ENCODE measurements at regions not wholly inside any gene's neighbourhood (a gene's known extent, or its start where the extent isn't known, plus 50 kb on each side); places are given as distances from the start of the nearest gene placed in this dataset.

- no peak overlapping the region for H3K4me3 Mint-ChIP-seq
- ATAC-seq, result no peak
- CTCF ChIA-PET, result interaction anchor here (1.7 kb wide), 1 partner anchor 26 kb away, joined by 3 read pairs; no protein-coding TSS in a partner anchor
- no peaks in the 10 kb centered on the region for H3K9me3 Mint-ChIP-seq (ENCODE audit: insufficient read depth)
- H3K27me3 Mint-ChIP-seq (ENCODE audit: low read depth), result peaks cover 17% of the 10 kb centered on the region
- no peaks in the 10 kb centered on the region for H3K36me3 Mint-ChIP-seq (ENCODE audit: low read depth)
- DNase-seq, result no peak
- POLR2A ChIA-PET, result no interaction called here
- no peak overlapping the region for H3K27ac Mint-ChIP-seq
- H3K4me1 Mint-ChIP-seq (ENCODE audit: low read depth), result no peaks in the 10 kb centered on the region
Observed at GRCh38 chr5:141785135-141785534, 93.1 kb downstream of the PCDH1 start.

GRCh38 chr5:141784529-141784928 is 93.7 kb downstream of the PCDH1 start:
- Mint-ChIP-seq H3K27me3 (ENCODE audit: low read depth) (peaks cover 17% of the 10 kb centered on the region), H3K4me1 (ENCODE audit: low read depth) (peaks cover 2% of the 10 kb centered on the region), H3K9me3 (ENCODE audit: insufficient read depth) (no peaks in the 10 kb centered on the region), H3K4me3 (no peak overlapping the region), H3K27ac (no peak overlapping the region), H3K36me3 (ENCODE audit: low read depth) (no peaks in the 10 kb centered on the region)
- no peak for DNase-seq
- ChIA-PET CTCF (interaction anchor here (1.1 kb wide), 1 partner anchor 13 kb away, joined by 3 read pairs; no protein-coding TSS in a partner anchor), POLR2A (no interaction called here)
- ATAC-seq, result no peak

GRCh38 chr5:141783947-141784296 is 94.3 kb downstream of the PCDH1 start:
- DNase-seq (no peak), ATAC-seq (no peak)
- peaks cover 2% of the 10 kb centered on the region for H3K4me1 Mint-ChIP-seq (ENCODE audit: low read depth)
- H3K27ac Mint-ChIP-seq, result no peak overlapping the region
- no peaks in the 10 kb centered on the region for H3K9me3 Mint-ChIP-seq (ENCODE audit: insufficient read depth)
- ChIA-PET POLR2A (no interaction called here), CTCF (interaction anchor here (1.1 kb wide), 1 partner anchor 12 kb away, joined by 3 read pairs; no protein-coding TSS in a partner anchor)
- peaks cover 12% of the 10 kb centered on the region for H3K27me3 Mint-ChIP-seq (ENCODE audit: low read depth)
- H3K36me3 Mint-ChIP-seq (ENCODE audit: low read depth), result no peaks in the 10 kb centered on the region
- H3K4me3 Mint-ChIP-seq, result no peak overlapping the region

GRCh38 chr5:141783005-141783946 is 94.9 kb downstream of the PCDH1 start:
- no peak overlapping the region for H3K27ac Mint-ChIP-seq
- POLR2A ChIA-PET, result no interaction called here
- H3K9me3 Mint-ChIP-seq (ENCODE audit: insufficient read depth), result no peaks in the 10 kb centered on the region
- H3K36me3 Mint-ChIP-seq (ENCODE audit: low read depth), result no peaks in the 10 kb centered on the region
- H3K27me3 Mint-ChIP-seq (ENCODE audit: low read depth), result peaks cover 8% of the 10 kb centered on the region
- H3K4me1 Mint-ChIP-seq (ENCODE audit: low read depth), result peaks cover 2% of the 10 kb centered on the region
- no peak overlapping the region for H3K4me3 Mint-ChIP-seq
- ATAC-seq (no peak), DNase-seq (no peak)
- CTCF ChIA-PET, result interaction anchor here (1.1 to 1.7 kb wide), 2 partner anchors 11 kb away, joined by 3 read pairs; no protein-coding TSS in a partner anchor

GRCh38 chr5:141781910-141782309 is 96.3 kb downstream of the PCDH1 start:
- Mint-ChIP-seq H3K4me3 (no peak overlapping the region), H3K27me3 (ENCODE audit: low read depth) (peaks cover 2% of the 10 kb centered on the region), H3K27ac (no peak overlapping the region), H3K4me1 (ENCODE audit: low read depth) (peaks cover 2% of the 10 kb centered on the region), H3K36me3 (ENCODE audit: low read depth) (no peaks in the 10 kb centered on the region), H3K9me3 (ENCODE audit: insufficient read depth) (no peaks in the 10 kb centered on the region)
- CTCF ChIA-PET, result interaction anchor here (1.3 to 1.7 kb wide), 2 partner anchors 10 to 97 kb away, joined by 3 to 4 read pairs; no protein-coding TSS in a partner anchor
- DNase-seq, result no peak
- ATAC-seq, result no peak
- POLR2A ChIA-PET, result no interaction called here

GRCh38 chr5:141780952-141781781 is 97.0 kb downstream of the PCDH1 start:
- Mint-ChIP-seq H3K9me3 (ENCODE audit: insufficient read depth) (no peaks in the 10 kb centered on the region), H3K27me3 (ENCODE audit: low read depth) (peaks cover 2% of the 10 kb centered on the region), H3K4me3 (no peak overlapping the region), H3K36me3 (ENCODE audit: low read depth) (no peaks in the 10 kb centered on the region), H3K4me1 (ENCODE audit: low read depth) (peaks cover 2% of the 10 kb centered on the region), H3K27ac (no peak overlapping the region)
- CTCF ChIA-PET, result interaction anchor here (1.3 to 1.7 kb wide), 2 partner anchors 9 to 98 kb away, joined by 3 to 4 read pairs; no protein-coding TSS in a partner anchor
- DNase-seq (no peak), ATAC-seq (no peak)
- POLR2A ChIA-PET, result no interaction called here

- no peaks in the 10 kb centered on the region for H3K9me3 Mint-ChIP-seq (ENCODE audit: insufficient read depth)
- H3K27ac Mint-ChIP-seq, result no peak overlapping the region
- peaks cover 2% of the 10 kb centered on the region for H3K27me3 Mint-ChIP-seq (ENCODE audit: low read depth)
- ChIA-PET POLR2A (no interaction called here), CTCF (interaction anchor here (1.3 kb wide), 1 partner anchor 99 kb away, joined by 4 read pairs; no protein-coding TSS in a partner anchor)
- ATAC-seq (no peak), DNase-seq (no peak)
- no peaks in the 10 kb centered on the region for H3K36me3 Mint-ChIP-seq (ENCODE audit: low read depth)
- peaks cover 2% of the 10 kb centered on the region for H3K4me1 Mint-ChIP-seq (ENCODE audit: low read depth)
- no peak overlapping the region for H3K4me3 Mint-ChIP-seq
Observed at GRCh38 chr5:141780240-141780951, 97.8 kb downstream of the PCDH1 start.

GRCh38 chr5:141779503-141779973 is 97.5 kb upstream of the ARAP3 start:
- H3K27ac Mint-ChIP-seq, result no peak overlapping the region
- peaks cover 2% of the 10 kb centered on the region for H3K4me1 Mint-ChIP-seq (ENCODE audit: low read depth)
- H3K36me3 Mint-ChIP-seq (ENCODE audit: low read depth), result no peaks in the 10 kb centered on the region
- no peak overlapping the region for H3K4me3 Mint-ChIP-seq
- H3K9me3 Mint-ChIP-seq (ENCODE audit: insufficient read depth), result no peaks in the 10 kb centered on the region
- ATAC-seq, result no peak
- DNase-seq, result no peak
- peaks cover 4% of the 10 kb centered on the region for H3K27me3 Mint-ChIP-seq (ENCODE audit: low read depth)
- ChIA-PET CTCF (interaction anchor here (1.5 kb wide), 1 partner anchor 99 kb away, joined by 3 read pairs; no protein-coding TSS in a partner anchor), POLR2A (interaction anchor here (1.1 kb wide), 1 partner anchor 77 kb away, joined by 3 read pairs; no protein-coding TSS in a partner anchor)

GRCh38 chr5:141778683-141779082 is 96.7 kb upstream of the ARAP3 start:
- Mint-ChIP-seq H3K9me3 (ENCODE audit: insufficient read depth) (no peaks in the 10 kb centered on the region), H3K4me3 (no peak overlapping the region), H3K36me3 (ENCODE audit: low read depth) (no peaks in the 10 kb centered on the region), H3K27ac (no peak overlapping the region), H3K27me3 (ENCODE audit: low read depth) (peaks cover 4% of the 10 kb centered on the region), H3K4me1 (ENCODE audit: low read depth) (peaks cover 2% of the 10 kb centered on the region)
- DNase-seq (no peak), ATAC-seq (no peak)
- CTCF ChIA-PET, result interaction anchor here (1.5 kb wide), 1 partner anchor 100 kb away, joined by 3 read pairs; no protein-coding TSS in a partner anchor
- POLR2A ChIA-PET, result interaction anchor here (1.1 kb wide), 1 partner anchor 77 kb away, joined by 3 read pairs; no protein-coding TSS in a partner anchor

- CTCF ChIA-PET, result no interaction called here
- Mint-ChIP-seq H3K9me3 (ENCODE audit: insufficient read depth) (no peaks in the 10 kb centered on the region), H3K4me3 (no peak overlapping the region), H3K27me3 (ENCODE audit: low read depth) (peaks cover 4% of the 10 kb centered on the region), H3K36me3 (ENCODE audit: low read depth) (no peaks in the 10 kb centered on the region), H3K4me1 (ENCODE audit: low read depth) (peaks cover 2% of the 10 kb centered on the region), H3K27ac (no peak overlapping the region)
- POLR2A ChIA-PET, result no interaction called here
- DNase-seq, result no peak
- ATAC-seq, result no peak
Observed at GRCh38 chr5:141778206-141778605, 96.2 kb upstream of the ARAP3 start.

GRCh38 chr5:141777711-141778110 is 95.7 kb upstream of the ARAP3 start:
- Mint-ChIP-seq H3K9me3 (ENCODE audit: insufficient read depth) (no peaks in the 10 kb centered on the region), H3K4me3 (no peak overlapping the region), H3K36me3 (ENCODE audit: low read depth) (no peaks in the 10 kb centered on the region), H3K27me3 (ENCODE audit: low read depth) (peaks cover 4% of the 10 kb centered on the region), H3K4me1 (ENCODE audit: low read depth) (peaks cover 2% of the 10 kb centered on the region), H3K27ac (no peak overlapping the region)
- DNase-seq, result no peak
- POLR2A ChIA-PET, result no interaction called here
- CTCF ChIA-PET, result no interaction called here
- ATAC-seq, result no peak

All from activated CD8-positive, alpha-beta T cell treated with anti-CD3 and anti-CD28 coated beads, Interleukin-2, amount 10 ng/mL, durations not matched to agents 7 days and 5 days (primary cell).